HG03108 (cell line): ENCODE measurements at regions not wholly inside any gene's neighbourhood (a gene's known extent, or its start where the extent isn't known, plus 50 kb on each side); places are given as distances from the start of the nearest gene placed in this dataset.
"Not testable (repeated sequence)": the region's sequence is repeated elsewhere in the genome, so short reads cannot be mapped to it uniquely, and the experiment has no call there.

Source experiments
- ATAC-seq: cut with Tn5 transposase; IDR thresholded peaks from one replicate; pipeline ENCODE4 v1.9.1; 2021; ENCODE audit warnings: moderate library complexity; ENCODE audit not compliant: unreplicated experiment

GRCh38 chr3:5918626-5919025 lies 731.1 kb downstream of the EDEM1 start:
- ATAC-seq, result no peak

DNA sequence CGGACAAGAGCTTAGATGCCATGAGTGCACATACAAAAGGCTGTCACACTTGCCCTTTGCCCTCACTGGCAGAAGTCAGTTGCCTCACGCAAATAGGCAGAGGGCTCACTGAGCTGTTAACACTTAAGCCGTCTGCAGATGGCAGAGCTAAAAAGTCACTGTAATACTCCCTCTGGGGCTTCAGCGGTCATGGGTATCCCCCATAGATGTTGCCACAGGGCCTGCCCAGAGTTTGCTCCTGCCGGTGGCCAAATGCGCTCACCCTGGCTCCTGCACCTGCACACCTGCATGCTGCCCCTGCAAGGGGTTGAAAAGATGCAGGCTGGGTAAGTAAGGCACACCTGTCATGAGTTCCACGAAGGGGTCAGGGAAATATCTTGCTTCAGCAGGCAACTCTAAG lies 741.5 kb downstream of the EDEM1 start:
- no peak for ATAC-seq

- ATAC-seq, result not testable (repeated sequence)
Observed at GRCh38 chr3:5944061-5944460, 756.6 kb downstream of the EDEM1 start.

DNA sequence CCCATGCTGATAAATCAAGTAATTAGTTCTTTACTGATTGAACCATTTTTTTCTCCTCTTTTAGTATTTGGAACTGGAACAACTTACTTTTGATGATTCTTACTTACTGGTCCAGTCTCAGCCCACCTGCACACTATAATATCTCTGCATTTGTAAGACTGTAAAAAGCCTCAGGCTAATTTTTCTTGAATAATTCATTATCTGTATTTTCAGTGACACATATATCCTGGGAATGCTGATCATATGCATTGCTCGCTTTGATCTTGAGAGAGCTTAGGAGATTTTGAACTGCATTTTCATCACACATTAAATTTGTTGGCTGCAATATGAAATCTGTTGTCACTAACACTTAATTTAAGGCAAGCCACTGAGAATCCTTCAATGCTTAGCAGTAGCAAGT lies 760.6 kb downstream of the EDEM1 start:
- no peak for ATAC-seq

DNA sequence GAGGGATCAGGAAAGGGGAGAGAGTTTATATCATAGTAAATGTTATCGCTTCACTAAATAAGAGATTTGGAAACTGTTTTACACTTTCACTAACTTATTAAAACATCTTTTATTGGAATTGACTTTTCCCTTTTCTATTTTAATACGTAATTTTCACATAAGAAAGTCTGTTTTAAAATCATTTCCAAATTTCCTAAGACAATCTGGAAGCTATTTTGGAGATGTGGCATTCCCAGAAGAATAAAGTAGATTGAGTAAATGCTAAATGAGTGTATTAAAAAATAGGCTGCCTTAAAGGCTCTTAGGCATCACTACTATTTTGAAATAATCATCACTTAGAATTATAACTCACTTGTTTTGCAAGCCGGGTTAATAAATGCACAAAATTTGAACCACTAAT lies 763.5 kb downstream of the EDEM1 start:
- ATAC-seq, result no peak

- ATAC-seq, result no peak
Observed at GRCh38 chr3:5972586-5972985, 785.1 kb downstream of the EDEM1 start.

GRCh38 chr3:5974630-5975322 lies 787.3 kb downstream of the EDEM1 start:
- ATAC-seq, result no peak

DNA sequence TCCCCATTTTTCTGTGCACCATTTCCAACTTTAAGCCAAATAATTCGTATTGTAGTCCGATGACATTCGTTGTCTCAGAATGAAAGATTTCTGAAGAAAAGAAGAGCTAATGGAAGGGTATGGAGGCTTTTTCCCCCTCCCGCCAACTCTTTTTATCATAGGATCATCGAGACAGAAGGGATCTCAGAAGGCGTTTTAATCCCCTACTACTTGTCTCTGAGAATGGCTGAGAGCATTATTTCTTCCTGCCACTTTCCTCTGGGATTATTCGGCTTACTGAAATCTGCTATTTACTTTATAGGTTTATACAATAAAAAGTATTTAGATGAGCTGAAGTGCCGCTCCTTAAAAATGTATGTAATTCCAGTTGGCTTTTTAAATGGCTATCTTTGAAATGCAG lies 789.8 kb downstream of the EDEM1 start:
- ATAC-seq, result no peak

GRCh38 chr3:5980475-5980874 lies 793.0 kb downstream of the EDEM1 start:
- ATAC-seq, result no peak

- ATAC-seq, result no peak
Observed at GRCh38 chr3:5994651-5995050, 807.1 kb downstream of the EDEM1 start.

DNA sequence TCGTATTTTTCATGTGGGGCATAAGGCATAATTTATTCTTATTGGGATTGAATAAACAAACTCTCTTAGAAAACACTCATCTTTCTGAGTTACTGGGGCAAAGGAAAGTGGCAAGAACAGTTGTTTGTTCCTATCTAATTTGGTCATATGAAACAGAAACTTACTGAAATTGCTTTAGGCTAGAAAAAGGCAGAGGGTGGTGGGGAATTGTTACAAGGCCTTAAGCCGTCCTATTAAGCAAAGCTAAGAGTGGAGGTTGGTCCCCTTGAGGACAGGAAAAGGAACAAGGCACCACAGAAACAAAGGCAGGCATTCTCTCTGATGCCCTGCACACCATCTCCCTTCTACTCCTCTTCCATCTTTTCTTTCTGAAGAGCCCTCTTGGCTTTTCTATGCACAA lies 830.9 kb downstream of the EDEM1 start:
- ATAC-seq, result no peak

GRCh38 chr3:6022621-6023020 lies 835.1 kb downstream of the EDEM1 start:
- no peak for ATAC-seq

DNA sequence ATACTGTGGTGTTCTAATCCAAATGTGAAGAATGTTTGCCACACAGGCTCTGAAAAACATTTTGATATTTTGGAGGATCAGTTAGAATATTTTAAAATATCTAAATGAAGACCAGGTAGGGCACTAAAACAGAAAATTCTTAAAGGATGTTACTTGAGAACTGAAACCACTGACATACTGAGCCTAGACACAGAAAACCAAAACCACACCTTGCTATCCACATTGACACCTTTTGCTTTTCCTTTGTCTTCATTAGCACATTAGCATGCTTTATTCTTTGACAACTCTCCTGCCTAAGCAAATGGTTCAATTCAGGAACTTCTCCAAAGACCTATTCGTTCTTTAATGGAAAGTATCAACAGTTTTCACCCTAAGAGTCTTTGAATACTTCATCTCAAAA lies 835.9 kb upstream of the GRM7 start:
- ATAC-seq, result no peak

- ATAC-seq, result not testable (repeated sequence)
Observed at GRCh38 chr3:6030648-6031047, 830.3 kb upstream of the GRM7 start.

DNA sequence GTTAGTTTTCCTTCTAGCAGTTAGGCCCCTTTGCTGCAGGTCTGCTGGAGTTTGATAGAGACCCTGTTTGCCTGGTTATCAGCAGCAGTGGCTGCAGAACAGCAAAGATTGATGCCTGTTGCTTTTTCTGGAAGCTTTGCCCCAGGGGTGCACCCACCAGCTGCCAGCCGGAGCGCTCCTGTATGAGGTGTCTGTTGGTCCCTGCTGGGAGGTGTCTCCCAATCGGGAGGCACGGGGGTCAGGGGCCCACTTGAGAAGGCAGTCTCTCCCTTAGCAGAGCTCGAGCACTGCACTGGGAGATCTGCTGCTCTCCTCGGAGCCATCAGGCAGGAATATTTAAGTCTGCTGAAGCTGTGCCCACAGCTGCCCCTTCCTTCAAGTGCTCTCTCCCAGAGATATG lies 825.3 kb upstream of the GRM7 start:
- no peak for ATAC-seq

- no peak for ATAC-seq
Observed at GRCh38 chr3:6039971-6040370, 820.9 kb upstream of the GRM7 start.

DNA sequence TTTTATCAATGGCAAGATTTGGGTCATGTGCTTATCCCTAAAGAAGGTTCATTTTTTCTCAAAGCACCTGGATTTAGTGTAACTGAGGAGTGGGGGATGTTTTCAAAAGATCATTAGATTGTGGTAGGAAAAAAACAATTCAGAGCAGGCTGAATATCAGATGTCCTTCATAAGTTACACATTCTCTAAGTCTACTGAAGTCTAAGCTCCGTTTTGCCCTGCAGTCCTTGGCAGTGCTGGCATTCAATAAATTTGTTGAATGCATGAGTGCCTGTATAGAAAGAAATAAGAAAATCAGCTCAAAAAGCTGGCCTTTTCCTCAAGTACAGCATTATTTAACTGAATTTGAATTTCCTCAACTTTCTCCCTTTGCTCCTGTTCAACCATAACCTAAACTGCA lies 819.0 kb upstream of the GRM7 start:
- ATAC-seq, result no peak

DNA sequence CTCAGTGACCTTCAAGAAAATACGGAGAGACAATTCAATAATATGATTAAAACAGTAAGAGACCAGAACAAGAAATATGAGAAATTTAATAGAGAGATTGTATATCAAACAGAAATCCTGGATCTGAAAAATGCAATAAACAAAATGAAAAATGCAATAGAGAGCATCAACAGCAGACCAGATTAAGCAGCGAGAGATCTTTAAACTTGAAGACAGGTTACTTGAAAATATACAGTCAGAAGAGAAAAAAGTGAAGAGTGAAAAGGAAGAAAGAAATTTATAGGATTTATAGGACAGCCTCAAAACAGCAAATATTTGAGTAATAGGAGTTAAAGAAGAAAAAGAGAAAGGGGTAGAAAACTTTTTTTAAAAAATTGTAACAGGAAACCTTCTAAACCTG lies 813.9 kb upstream of the GRM7 start:
- no peak for ATAC-seq

GRCh38 chr3:6060251-6060650 lies 800.7 kb upstream of the GRM7 start:
- ATAC-seq, result no peak

- no peak for ATAC-seq
Observed at GRCh38 chr3:6062261-6063187, 798.4 kb upstream of the GRM7 start.

GRCh38 chr3:6066397-6066796 lies 794.5 kb upstream of the GRM7 start:
- ATAC-seq, result no peak

DNA sequence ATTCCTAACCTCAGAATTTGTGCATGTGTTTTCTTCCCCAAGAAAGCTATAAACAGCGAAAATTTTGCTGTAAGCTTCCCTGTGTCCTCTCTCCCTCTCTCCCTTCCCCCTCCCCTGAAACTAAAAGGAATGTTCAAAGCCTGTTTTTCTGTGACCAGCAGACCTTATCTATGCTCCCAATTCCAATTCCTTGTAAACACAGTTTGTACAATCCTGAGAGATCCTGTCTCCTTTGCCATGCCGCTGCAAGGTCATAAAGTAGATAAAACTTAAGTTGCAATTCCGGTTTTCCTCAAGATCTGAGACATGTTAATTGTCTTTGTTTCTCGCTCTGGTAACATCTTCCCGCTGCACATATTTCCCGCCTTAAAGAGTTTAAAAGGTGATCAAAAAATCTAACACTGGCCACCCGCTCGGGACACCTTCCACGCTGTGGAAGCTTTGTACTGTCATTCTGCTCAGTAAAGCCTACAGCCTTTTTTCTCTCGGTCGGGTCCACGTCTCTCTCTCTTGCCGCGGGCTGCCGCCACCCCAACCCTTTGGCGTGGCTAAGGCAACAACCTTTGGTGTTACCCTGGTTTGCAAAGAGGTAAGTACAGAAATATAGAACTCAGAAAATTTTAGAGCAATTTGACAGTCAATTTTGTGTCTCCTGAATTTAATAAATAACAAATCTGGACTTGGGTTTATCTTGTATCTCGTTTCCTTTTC lies 793.9 kb upstream of the GRM7 start:
- ATAC-seq, result not testable (repeated sequence)
